GDM1 (cell line): ENCODE measurements at regions not wholly inside any gene's neighbourhood (a gene's known extent, or its start where the extent isn't known, plus 50 kb on each side); places are given as distances from the start of the nearest gene placed in this dataset.

Experiments used
- DNase-seq: peaks from one replicate; lab custom pipeline; 2025; lab: John Stamatoyannopoulos, UW

DNA sequence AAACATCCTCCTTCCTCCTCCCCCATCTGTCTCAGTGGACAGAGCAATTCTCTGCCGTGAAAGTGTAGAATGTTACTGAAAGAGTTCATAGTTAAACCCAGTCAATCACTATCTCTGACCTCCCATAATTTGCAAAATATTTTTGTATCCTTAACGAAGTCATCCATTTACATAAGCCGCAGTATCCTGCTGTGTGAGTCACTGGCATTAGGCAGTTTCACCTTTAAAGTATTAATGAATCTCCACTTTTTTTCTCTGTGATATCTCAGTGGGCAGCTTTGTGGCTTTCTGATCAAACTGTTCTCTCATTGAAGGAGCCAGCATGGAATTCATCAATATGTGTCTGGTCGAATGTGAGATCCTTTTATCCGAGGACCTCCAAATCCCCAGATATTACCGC, 678.6 kb upstream of the TENM3 start:
- DNase-seq, result no peak

DNA sequence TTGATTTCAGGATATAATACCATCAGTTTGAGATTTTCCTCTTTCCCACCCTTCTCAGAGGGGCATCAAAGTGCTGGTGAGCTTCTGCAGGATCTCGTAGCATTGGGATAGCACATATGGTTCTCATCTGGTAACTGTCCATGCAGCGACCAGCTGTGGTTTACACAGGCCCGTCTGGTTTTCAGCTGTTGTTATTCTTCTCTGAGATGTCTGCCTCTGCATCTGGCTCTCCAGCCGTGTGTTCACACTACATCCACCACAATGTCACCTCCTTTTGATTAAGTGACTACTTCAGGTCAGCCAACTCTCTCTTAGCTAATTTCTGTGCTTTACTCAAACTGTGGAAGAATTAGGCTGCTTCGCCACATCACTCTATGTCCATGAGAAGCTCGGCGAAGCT, 676.7 kb upstream of the TENM3 start:
- no peak for DNase-seq

DNA sequence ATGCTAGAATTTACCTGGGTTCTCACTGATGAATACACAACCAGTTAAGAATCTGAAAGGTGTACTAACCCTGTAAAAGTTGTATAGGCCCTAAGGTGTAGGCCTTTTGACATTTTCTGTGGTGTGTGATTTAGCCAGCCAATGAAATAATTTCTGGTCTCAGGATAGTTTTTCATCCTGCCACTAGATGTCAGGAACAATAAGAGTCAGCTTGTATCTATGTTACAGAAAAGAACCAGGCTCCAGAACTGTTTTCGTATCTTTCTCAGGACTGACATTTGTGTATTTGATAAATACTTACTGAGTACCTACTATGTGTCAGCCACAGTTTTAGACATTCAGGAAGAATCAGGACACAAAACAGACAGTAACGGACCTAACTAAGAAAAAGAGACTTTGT, 673.6 kb upstream of the TENM3 start:
- no peak for DNase-seq

DNA sequence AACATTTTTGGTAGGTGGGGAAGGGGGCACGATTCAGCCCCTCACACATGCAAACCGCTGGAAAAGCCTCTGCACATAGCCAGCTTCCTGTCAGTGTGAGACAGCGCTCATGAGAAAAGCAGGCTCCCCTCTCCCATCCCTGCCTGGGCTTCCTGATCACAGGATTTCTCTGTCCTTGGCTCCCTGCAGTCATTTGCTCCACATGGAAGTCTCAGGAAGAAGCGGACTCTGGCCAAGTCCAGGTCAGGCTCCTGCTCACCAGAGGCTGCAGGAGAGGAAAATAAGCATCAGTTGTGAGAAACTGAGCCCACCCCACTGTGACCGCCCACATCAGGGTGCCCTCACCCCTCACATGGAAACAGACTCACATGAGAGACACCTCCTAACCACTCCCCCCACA, 664.3 kb upstream of the TENM3 start:
- DNase-seq, result no peak

GRCh38 chr4:181579486-181579885, 663.7 kb upstream of the TENM3 start:
- no peak for DNase-seq

DNA sequence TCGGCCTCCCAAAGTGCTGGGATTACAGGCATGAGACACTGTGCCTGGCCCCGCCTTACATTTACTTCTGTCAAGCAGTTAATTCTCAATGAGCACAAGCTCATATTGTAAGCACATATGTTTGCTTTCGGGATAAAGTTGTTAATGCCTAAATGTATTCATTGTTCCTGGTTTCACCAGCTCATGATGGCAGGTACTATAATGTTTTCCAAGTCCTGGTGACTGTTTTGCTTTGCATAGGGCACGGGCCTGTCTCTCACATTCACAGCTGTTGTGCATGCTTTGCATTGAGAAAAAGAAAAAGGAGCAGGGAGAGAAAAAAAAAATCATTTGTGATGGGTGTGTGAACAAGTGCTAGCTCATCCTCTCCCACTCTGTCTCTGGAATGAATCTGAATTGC, 661.2 kb upstream of the TENM3 start:
- no peak for DNase-seq

DNA sequence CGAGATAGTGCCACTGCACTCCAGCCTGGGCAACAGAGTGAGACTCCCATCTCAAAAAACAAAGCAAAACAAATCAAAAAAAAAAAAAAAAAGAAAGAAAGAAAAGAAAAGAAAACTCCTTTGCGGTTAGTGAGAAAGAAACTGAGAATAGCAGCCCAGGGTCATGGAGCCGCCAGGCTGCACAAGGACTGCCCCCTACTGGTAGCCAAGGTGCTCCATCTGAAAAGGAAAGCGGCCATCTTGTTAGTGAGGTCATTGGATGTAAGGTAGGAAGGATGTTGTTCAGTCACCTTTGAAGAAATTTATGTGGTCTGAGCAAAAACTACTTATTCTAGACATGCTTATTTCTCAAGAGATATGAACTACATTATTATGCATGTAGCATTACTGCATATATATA, 660.6 kb upstream of the TENM3 start:
- no peak for DNase-seq

DNA sequence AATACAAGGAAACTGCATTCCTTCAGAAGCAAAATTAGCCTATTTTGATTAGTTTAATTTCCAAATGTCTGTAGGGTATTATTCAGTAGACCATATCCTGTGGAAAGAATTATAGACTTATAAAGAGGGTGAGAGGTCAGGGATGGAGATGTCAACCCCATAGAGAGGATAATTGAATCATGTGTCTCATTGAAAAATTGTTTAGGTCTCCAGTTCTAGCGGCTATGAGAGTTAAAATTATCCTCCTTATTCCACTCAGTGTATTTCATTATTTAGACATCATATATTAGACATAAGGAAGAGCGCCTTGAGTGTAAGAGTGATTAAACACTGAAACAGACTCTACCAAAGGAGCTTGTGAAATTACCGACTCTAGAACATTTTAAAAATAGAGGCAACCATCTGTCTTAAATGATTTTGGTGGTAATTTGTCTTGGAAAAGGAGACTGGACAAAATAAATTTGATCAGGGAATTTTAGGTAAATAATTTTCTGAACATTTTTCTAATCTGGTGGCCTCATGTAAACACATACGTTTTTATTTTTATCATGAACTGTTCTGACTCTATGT, 654.4 kb upstream of the TENM3 start:
- DNase-seq, result no peak

DNA sequence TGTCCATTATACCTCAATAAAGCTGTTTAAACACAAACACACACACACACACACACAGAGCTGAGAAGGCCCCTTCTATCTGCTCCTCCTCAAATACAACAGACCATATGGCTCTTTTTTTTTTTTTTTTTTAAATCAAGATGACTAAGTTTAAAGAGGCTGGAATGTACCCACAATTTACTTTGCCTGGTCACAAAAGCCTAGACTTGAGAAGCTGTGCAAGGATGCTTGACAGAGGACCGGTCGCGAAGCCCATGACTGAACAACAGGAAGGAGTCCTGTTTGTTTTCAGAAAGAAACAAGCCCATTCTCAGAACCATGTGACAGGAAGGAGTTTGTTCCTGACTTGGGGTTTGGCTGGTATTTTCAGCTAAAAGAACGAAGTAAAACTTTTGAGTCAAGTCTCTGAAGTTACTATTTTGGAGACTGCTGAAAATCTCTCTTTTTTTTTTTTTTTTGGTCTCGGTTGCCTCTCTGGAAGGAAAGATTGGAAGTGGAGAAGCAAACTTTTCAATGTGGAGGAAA, 650.9 kb upstream of the TENM3 start:
- no peak for DNase-seq

- DNase-seq, result no peak
These were observed 649.5 kb upstream of the TENM3 start for GRCh38 chr4:181593703-181594102.

GRCh38 chr4:181594188-181594587, 649.0 kb upstream of the TENM3 start:
- DNase-seq, result no peak

- DNase-seq, result no peak
These were observed 647.5 kb upstream of the TENM3 start for GRCh38 chr4:181595716-181596115.

GRCh38 chr4:181597766-181598165, 645.4 kb upstream of the TENM3 start:
- no peak for DNase-seq

GRCh38 chr4:181599134-181599533, 644.1 kb upstream of the TENM3 start:
- DNase-seq, result no peak

DNA sequence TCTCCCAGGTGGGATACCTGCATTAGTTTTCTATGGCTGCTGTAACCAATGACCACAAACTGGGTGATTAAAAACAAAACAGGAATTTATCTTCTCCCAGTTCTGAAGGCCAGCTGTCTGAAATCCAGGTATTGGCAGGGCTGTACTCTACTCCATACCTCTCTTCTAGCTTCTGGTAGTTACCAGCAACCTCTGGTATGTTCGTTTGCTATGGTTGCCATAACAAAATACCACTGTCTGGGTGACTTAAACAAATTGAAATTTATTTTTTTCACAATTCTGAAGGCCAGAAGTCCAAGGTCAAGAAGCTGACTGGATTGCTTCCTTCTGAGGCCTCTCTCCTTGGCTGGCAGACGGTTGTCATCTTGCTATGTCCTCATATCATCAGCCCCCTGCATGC, 642.1 kb upstream of the TENM3 start:
- no peak for DNase-seq

DNA sequence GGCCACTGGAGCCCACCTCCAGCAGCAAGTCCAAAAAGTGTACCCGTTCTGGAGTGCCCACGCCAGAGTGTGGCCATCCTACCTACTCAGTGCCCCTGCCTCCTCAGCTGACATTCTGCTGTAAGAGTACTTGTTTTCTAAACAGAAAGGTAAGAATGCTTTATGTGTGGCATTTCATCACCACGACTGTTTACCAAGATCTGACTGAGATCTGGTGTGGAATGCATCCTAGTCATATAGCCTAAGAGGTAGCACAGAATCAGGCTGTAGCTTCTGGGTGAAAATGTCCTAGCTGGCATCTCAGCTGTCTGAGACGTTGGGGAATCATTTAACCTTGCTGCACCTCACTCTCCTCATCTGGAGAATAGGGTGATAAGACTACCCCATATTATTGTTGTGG, 638.7 kb upstream of the TENM3 start:
- no peak for DNase-seq

GRCh38 chr4:181606300-181606699, 636.9 kb upstream of the TENM3 start:
- no peak for DNase-seq

DNA sequence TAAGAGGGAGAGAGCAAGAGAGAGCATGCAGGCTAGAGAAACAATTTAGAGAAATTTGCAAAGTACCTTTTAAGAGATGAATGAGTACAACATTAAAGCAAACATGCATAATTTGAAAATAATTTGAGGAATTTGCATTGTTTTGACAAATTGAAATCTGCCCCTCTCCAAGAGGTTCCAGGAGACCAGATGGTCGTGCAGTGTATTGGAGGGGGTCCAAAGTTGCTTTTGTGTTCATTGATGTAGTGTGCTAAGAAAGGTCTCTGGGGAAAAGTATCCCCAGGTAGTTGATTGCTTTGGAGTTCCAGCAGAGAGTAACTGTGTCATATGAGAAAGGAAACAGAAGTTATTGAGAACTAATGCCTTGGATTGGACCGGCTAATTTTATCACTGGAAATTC, 635.0 kb upstream of the TENM3 start:
- DNase-seq, result no peak

DNA sequence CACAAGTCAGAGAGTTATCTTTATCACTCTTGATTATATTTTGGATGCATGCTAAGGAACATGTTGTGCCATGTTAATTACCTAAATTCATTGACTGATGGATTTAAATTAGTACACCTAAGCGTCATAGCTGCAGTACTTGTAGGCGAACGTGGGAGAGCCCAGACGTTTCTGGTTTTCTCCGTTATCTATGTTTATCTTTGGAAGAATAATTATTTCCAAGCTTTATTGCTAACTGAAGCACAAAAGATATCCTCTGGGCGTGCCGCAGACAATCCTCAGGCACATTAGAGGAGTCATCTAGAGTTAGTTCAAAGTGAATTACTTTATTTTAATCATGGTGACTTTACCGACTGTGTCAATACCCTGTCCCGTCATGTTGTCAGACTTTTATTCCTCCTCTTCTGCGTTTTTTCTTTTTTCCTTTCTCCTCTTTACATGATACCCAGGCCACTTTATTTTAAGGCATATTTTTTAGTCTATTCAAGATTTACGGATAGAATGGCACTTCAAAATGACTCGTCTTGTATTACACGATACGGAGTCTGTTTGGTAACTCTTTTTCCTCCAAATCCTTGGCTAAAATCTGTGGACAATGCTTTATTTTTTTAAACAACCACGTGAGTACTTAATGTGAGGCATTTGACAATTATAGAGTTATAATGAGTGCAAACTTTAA, 632.0 kb upstream of the TENM3 start:
- no peak for DNase-seq

DNA sequence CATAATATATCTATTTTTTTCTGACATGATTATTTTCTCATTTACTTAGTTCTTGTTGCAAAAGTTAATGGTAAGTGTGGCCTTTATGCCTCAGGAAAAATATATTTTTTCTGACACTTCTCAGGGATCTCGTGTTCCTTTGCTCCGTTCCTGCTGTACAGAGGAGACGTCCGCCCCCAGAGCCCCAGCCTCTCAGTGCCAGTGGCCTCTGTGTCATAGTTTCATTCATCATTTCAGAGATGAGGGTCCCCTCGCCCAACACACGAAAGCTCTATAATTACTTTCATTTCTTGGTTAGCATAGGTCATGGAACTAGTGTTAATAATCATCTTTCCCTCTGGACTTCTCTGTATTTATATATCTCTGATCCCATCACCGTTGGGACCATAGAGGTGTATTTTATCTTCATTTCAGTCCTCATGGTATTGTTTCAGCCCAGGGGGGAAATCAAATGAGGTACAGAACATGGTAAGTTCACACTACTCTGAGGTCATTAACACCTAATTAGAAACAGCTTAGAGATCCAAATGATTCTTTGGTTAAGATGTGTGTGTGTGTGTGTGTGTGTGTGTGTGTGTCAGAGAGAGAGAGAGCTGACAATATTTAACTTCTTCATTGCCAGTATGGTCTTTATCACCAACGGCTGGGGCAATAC, 631.1 kb upstream of the TENM3 start:
- no peak for DNase-seq

GRCh38 chr4:181613200-181613599, 630.0 kb upstream of the TENM3 start:
- no peak for DNase-seq

- no peak for DNase-seq
These were observed 625.1 kb upstream of the TENM3 start for GRCh38 chr4:181618038-181618618.

DNA sequence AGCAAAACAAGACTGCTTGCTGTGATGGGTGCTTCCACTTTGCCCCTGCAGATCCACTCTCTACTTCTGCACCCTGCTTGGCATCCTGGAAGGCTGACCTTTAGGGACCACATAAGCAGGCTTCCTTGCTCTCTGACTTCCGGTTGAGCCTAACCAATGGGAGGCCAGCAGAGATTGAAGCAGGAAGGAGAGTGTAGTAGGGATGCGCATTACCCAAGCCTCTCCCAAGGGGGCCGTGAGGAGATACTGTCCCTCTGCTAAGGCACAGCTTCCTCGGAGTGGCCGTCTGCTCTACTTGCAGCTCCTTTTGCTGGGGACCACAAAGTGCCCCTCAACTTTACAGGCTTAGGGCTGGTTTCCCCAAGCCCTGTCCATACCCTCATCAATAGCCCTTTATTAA, 624.3 kb upstream of the TENM3 start:
- no peak for DNase-seq
